IMR-90 (cell line): ENCODE measurements at regions not wholly inside any gene's neighbourhood (a gene's known extent, or its start where the extent isn't known, plus 50 kb on each side); places are given as distances from the start of the nearest gene placed in this dataset.

ENCODE experiments used
- BHLHE40 ChIP-seq: fragments of 150-350 bp; IDR thresholded peaks from 2 replicates; pipeline ENCODE4 v1.6.1; 2016; ENCODE audit warnings: mild to moderate bottlenecking, low read depth, low read length
- CEBPB ChIP-seq: IDR thresholded peaks from 2 replicates; pipeline ENCODE4 v1.6.1; 2012; ENCODE audit warnings: low read depth, low read length, improper control_type of control experiment
- CTCF ChIP-seq: conservative IDR thresholded peaks from 2 replicates; pipeline ENCODE4 v1.5.1; 2012; ENCODE audit warnings: mild to moderate bottlenecking, low read depth, low read length, improper control_type of control experiment
- FOS ChIP-seq: fragments of 150-350 bp; IDR thresholded peaks from 2 replicates; pipeline ENCODE4 v1.6.1; 2016; ENCODE audit warnings: low read depth, low read length
- MAZ ChIP-seq: IDR thresholded peaks from 2 replicates; pipeline ENCODE4 v1.6.1; 2012; ENCODE audit warnings: low read depth, mild to moderate bottlenecking, low read length, improper control_type of control experiment, moderate library complexity, borderline replicate concordance
- MXI1 ChIP-seq: IDR thresholded peaks from 2 replicates; pipeline ENCODE4 v1.6.1; 2012; ENCODE audit warnings: low read depth, mild to moderate bottlenecking, low read length, moderate library complexity, borderline replicate concordance
- POLR2A ChIP-seq: IDR thresholded peaks from 2 replicates; pipeline ENCODE4 v1.6.1; 2012; ENCODE audit warnings: mild to moderate bottlenecking, low read depth, low read length
- RAD21 ChIP-seq: IDR thresholded peaks from 2 replicates; pipeline ENCODE4 v1.6.1; 2012; ENCODE audit warnings: low read length, improper control_type of control experiment
- RFX5 ChIP-seq: IDR thresholded peaks from 2 replicates; pipeline ENCODE4 v1.8.0; 2012; ENCODE audit warnings: low read depth, mild to moderate bottlenecking, low read length, moderate library complexity
- USF2 ChIP-seq: fragments of 150-350 bp; IDR thresholded peaks from 2 replicates; pipeline ENCODE4 v1.6.1; 2017; ENCODE audit warnings: mild to moderate bottlenecking, antibody characterized with exemption, low read length, low read depth

DNA sequence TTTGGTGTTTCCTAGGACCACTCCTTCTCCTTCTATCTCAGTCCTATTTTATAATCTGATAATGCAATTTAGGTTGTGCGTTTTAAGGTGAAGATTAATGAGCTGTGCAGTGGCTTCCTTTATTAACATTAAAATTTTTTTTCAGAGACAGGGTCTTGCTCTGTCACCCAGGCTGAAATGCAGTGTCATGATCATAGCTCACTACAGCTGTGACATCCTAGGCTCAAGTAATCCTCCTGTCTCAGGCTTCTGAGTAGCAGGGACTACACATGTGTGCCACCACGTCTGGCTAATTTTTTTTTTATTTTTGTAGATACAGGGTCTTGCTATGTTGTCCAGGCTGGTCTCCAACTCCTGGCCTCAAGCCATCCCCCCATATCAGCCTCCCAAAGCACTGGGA is 53.0 kb upstream of the DSP start:
- TF ChIP-seq CTCF: no peak
- no peak for TF ChIP-seq USF2
- TF ChIP-seq POLR2A: no peak
- TF ChIP-seq BHLHE40: no peak
- no peak for TF ChIP-seq RFX5
- TF ChIP-seq MAZ: no peak
- no peak for TF ChIP-seq RAD21
- no peak for TF ChIP-seq MXI1
- TF ChIP-seq CEBPB: no peak
- TF ChIP-seq FOS: no peak
